Ishikawa (cell line): ENCODE measurements at regions not wholly inside any gene's neighbourhood (a gene's known extent, or its start where the extent isn't known, plus 50 kb on each side); places are given as distances from the start of the nearest gene placed in this dataset.

Experiments used
- CEBPB ChIP-seq: IDR thresholded peaks from 2 replicates; pipeline ENCODE4 v1.6.1; 2012
- CREB1 ChIP-seq: IDR thresholded peaks from 2 replicates; pipeline ENCODE4 v1.6.1; 2012; ENCODE audit warnings: low read depth
- EGR1 ChIP-seq: IDR thresholded peaks from 2 replicates; pipeline ENCODE4 v1.6.1; 2012
- EP300 ChIP-seq: IDR thresholded peaks from 2 replicates; pipeline ENCODE4 v1.6.1; 2012; ENCODE audit warnings: borderline replicate concordance
- FOXM1 ChIP-seq: IDR thresholded peaks from 2 replicates; pipeline ENCODE4 v1.6.1; 2012; ENCODE audit warnings: low read depth, borderline replicate concordance
- MAX ChIP-seq: IDR thresholded peaks from 2 replicates; pipeline ENCODE4 v1.6.1; 2012
- NFIC ChIP-seq: IDR thresholded peaks from 2 replicates; pipeline ENCODE4 v1.6.1; 2012
- RAD21 ChIP-seq: IDR thresholded peaks from 2 replicates; pipeline ENCODE4 v1.6.1; 2012; ENCODE audit warnings: low read depth
- REST ChIP-seq: IDR thresholded peaks from 2 replicates; pipeline ENCODE4 v1.6.1; 2012; ENCODE audit warnings: low read depth, mild to moderate bottlenecking
- TAF1 ChIP-seq: IDR thresholded peaks from 2 replicates; pipeline ENCODE4 v1.6.1; 2012; ENCODE audit warnings: low read depth, mild to moderate bottlenecking
- TCF12 ChIP-seq: IDR thresholded peaks from 2 replicates; pipeline ENCODE4 v1.6.1; 2012; ENCODE audit warnings: low read depth
- TEAD4 ChIP-seq: IDR thresholded peaks from 2 replicates; pipeline ENCODE4 v1.6.1; 2012
- YY1 ChIP-seq: IDR thresholded peaks from 2 replicates; pipeline ENCODE4 v1.6.1; 2012; ENCODE audit warnings: low read depth
- ZBTB7A ChIP-seq: IDR thresholded peaks from 2 replicates; pipeline ENCODE4 v1.6.1; 2012; ENCODE audit warnings: low read depth
- TF ChIP-seq, protein P1 (sequence below): IDR thresholded peaks from 2 replicates; pipeline ENCODE4 v1.6.1; 2012

GRCh38 chr5:7976411-7977190 lies 107.7 kb downstream of the MTRR start:
- TF ChIP-seq FOXM1 = no peak
- no peak for TF ChIP-seq CEBPB
- TF ChIP-seq RAD21 = no peak
- TF ChIP-seq REST = no peak
- no peak for TF ChIP-seq TCF12
- TF ChIP-seq EGR1 = no peak
- no peak for TF ChIP-seq TEAD4
- no peak for TF ChIP-seq EP300
- no peak for TF ChIP-seq NFIC
- TF ChIP-seq ZBTB7A = no peak
- no peak for TF ChIP-seq CREB1
- TF ChIP-seq, protein P1, sequence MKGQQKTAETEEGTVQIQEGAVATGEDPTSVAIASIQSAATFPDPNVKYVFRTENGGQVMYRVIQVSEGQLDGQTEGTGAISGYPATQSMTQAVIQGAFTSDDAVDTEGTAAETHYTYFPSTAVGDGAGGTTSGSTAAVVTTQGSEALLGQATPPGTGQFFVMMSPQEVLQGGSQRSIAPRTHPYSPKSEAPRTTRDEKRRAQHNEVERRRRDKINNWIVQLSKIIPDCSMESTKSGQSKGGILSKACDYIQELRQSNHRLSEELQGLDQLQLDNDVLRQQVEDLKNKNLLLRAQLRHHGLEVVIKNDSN = no peak
- TF ChIP-seq YY1 = no peak

DNA sequence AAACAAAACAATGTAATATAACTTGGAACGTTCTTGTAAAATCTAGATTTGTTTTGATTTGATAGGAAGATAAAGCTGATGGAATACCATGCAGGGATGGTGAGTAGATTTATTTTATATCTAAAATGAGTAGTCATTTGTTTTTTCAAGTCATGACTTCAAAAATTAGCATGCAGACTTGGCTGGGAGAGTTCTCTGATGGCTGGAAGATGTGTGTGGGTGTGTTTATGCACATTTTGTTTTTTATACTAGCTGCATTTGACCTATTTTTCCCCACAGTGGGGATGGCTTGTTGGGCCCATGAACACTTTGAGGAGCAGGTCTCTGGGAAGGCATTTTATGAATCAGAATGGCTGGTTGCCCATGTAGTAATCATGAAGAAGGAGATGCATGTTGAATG lies 109.2 kb downstream of the MTRR start:
- TF ChIP-seq EP300 = no peak
- no peak for TF ChIP-seq ZBTB7A
- TF ChIP-seq MAX = no peak
- TF ChIP-seq RAD21 = no peak
- no peak for TF ChIP-seq TCF12
- TF ChIP-seq TAF1 = no peak
- TF ChIP-seq TEAD4 = no peak

GRCh38 chr5:7978991-7979390 lies 110.0 kb downstream of the MTRR start:
- TF ChIP-seq REST = no peak
- no peak for TF ChIP-seq EP300
- no peak for TF ChIP-seq ZBTB7A
- TF ChIP-seq MAX = no peak
- TF ChIP-seq TEAD4 = no peak
- no peak for TF ChIP-seq FOXM1
- TF ChIP-seq YY1 = no peak
- TF ChIP-seq TAF1 = no peak
- no peak for TF ChIP-seq NFIC
- TF ChIP-seq CEBPB = no peak
- TF ChIP-seq EGR1 = no peak
- no peak for TF ChIP-seq CREB1
- TF ChIP-seq, protein P1 = no peak
- no peak for TF ChIP-seq RAD21
- no peak for TF ChIP-seq TCF12

DNA sequence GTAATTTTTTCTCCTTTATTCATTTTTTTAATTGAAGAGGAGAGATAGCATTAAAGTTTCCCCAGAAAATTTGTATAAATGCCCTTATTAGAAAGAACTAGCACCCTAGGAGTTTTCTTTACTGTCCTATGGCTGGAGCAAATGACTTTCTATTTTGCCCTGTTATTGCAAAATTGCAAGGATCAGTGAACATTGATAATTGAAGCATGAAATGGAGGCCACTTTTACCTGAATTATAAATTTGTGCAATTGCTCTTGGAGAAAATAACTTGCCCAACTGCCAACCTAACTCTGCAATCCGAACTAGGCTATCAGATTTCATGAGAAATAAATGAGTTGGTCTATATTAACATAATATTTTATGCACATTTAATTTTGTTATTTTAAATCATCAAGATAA lies 111.9 kb downstream of the MTRR start:
- TF ChIP-seq CREB1 (no peak), TEAD4 (no peak), NFIC (no peak), EGR1 (no peak), YY1 (no peak), CEBPB (no peak), EP300 (no peak), RAD21 (no peak), TAF1 (no peak), TCF12 (no peak), MAX (no peak), ZBTB7A (no peak), REST (no peak), FOXM1 (no peak)
- TF ChIP-seq, protein P1 = no peak
